Activated naive CD8-positive, alpha-beta T cell treated with anti-CD3 and anti-CD28 coated beads, Interleukin-2, amount 10 ng/mL, durations not matched to agents 7 days and 5 days (primary cell): ENCODE measurements at regions not wholly inside any gene's neighbourhood (a gene's known extent, or its start where the extent isn't known, plus 50 kb on each side); places are given as distances from the start of the nearest gene placed in this dataset.

Experiments used
- ATAC-seq: fragments of 150-1000 bp; cut with Tn5 transposase; one replicate; pipeline ENCODE4 v1.10.0; 2021; ENCODE audit warnings: low read depth, moderate library complexity
- POLR2A ChIA-PET: fragments of 350-600 bp; sonication (Branson Sonifier 250); formaldehyde crosslinking; loops from one replicate; lab custom pipeline; 2021; ENCODE audit warnings: antibody characterized with exemption; lab: Charles Lee
- DNase-seq: peaks from one replicate; pipeline ENCODE4 v3.0.0; 2021
- H3K27ac Mint-ChIP-seq: one replicate; pipeline ENCODE4 v1.8.0; 2022; ENCODE audit warnings: mild to moderate bottlenecking, mixed read lengths
- H3K27me3 Mint-ChIP-seq: one replicate; pipeline ENCODE4 v1.8.0; 2022; ENCODE audit warnings: mild to moderate bottlenecking, moderate library complexity, mixed read lengths
- H3K36me3 Mint-ChIP-seq: one replicate; pipeline ENCODE4 v1.8.0; 2021; ENCODE audit warnings: mild to moderate bottlenecking, mixed read lengths
- H3K4me1 Mint-ChIP-seq: one replicate; pipeline ENCODE4 v1.8.0; 2021; ENCODE audit warnings: mixed read lengths
- H3K4me3 Mint-ChIP-seq: one replicate; pipeline ENCODE4 v1.8.0; 2022; ENCODE audit warnings: mild to moderate bottlenecking, moderate library complexity, mixed read lengths
- H3K9me3 Mint-ChIP-seq: one replicate; pipeline ENCODE4 v1.8.0; 2021; ENCODE audit warnings: mixed read lengths

GRCh38 chr18:54765636-54766375, 62.5 kb upstream of the RAB27B start:
- no peak for ATAC-seq
- H3K27ac Mint-ChIP-seq: no peak overlapping the region
- H3K9me3 Mint-ChIP-seq: no peaks in the 10 kb centered on the region
- H3K4me1 Mint-ChIP-seq: no peaks in the 10 kb centered on the region
- POLR2A ChIA-PET: no interaction called here
- peaks cover 33% of the 10 kb centered on the region for H3K27me3 Mint-ChIP-seq
- no peak overlapping the region for H3K4me3 Mint-ChIP-seq
- no peak for DNase-seq
- H3K36me3 Mint-ChIP-seq: no peaks in the 10 kb centered on the region

DNA sequence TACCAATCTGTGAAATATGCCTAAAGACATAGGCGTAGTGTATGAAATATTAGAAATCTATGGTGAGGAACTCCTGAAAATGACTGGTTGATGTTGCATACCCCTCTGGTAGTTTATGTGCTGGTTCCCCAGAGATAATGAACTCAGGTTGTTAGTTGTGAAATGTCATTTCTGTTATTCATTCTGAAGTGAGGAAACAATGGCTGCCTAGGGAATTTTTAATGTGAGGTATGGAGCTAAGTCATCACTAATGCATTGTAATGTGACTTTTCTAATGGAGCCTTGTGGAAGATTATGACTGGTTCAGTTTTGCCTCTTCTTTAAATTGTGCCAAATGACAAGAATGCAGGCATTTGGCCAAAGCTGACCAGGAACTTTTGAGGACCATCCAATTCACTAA, 61.6 kb upstream of the RAB27B start:
- no peak for ATAC-seq
- Mint-ChIP-seq H3K27me3 (peaks cover 32% of the 10 kb centered on the region), H3K36me3 (no peaks in the 10 kb centered on the region), H3K27ac (no peak overlapping the region), H3K9me3 (no peaks in the 10 kb centered on the region), H3K4me3 (no peak overlapping the region), H3K4me1 (no peaks in the 10 kb centered on the region)
- POLR2A ChIA-PET: no interaction called here
- no peak for DNase-seq

GRCh38 chr18:54767098-54767497, 61.2 kb upstream of the RAB27B start:
- Mint-ChIP-seq H3K4me1 (no peaks in the 10 kb centered on the region), H3K27me3 (peaks cover 29% of the 10 kb centered on the region), H3K9me3 (no peaks in the 10 kb centered on the region), H3K27ac (no peak overlapping the region), H3K36me3 (no peaks in the 10 kb centered on the region), H3K4me3 (no peak overlapping the region)
- DNase-seq (no peak), ATAC-seq (no peak)
- POLR2A ChIA-PET: no interaction called here

DNA sequence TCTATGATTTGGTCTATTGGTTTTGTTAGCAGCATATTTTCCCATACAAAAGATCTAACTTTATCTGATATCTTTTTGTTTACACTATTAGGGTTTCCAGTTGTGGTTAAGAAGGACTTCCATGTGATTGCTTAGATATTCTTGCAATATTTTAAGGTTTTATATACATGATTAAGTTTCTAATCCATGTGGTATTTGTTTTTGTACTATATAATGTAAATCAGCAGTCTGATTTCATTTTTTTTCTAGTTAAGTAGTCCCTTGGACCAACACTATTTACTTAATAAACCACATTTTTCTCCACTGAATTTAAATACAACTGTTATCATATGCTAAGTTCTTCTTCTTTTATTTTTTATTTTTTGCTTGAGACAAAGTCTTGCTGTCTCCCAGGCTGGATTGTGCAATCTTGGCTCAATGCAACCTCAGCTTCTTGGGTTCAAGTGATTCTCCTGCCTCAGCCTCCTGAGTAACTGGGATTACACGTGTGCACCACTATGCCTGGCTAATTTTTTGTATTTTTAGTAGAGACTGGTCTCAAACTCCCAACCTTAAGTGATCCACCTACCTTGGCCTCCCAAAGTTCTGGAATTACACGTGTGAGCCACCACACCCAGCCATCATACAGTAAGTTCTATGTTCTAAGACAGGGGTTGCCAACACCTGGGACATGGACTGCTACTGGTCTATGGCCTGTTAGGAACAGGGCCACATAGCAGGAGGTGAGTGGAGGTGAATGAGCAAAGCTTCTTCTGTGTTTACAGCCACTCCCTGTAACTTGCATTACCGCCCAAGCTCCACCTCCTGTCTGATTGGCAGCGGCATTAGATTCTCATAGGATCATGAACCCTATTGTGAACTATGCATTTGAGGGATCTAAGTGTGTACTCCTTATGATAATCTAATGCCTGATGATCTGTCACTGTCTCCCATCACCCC, 58.5 kb upstream of the RAB27B start:
- ATAC-seq (no peak), DNase-seq (no peak)
- H3K4me3 Mint-ChIP-seq: no peak overlapping the region
- H3K4me1 Mint-ChIP-seq: no peaks in the 10 kb centered on the region
- peaks cover 18% of the 10 kb centered on the region for H3K27me3 Mint-ChIP-seq
- no peaks in the 10 kb centered on the region for H3K9me3 Mint-ChIP-seq
- H3K36me3 Mint-ChIP-seq: no peaks in the 10 kb centered on the region
- POLR2A ChIA-PET: no interaction called here
- no peak overlapping the region for H3K27ac Mint-ChIP-seq

DNA sequence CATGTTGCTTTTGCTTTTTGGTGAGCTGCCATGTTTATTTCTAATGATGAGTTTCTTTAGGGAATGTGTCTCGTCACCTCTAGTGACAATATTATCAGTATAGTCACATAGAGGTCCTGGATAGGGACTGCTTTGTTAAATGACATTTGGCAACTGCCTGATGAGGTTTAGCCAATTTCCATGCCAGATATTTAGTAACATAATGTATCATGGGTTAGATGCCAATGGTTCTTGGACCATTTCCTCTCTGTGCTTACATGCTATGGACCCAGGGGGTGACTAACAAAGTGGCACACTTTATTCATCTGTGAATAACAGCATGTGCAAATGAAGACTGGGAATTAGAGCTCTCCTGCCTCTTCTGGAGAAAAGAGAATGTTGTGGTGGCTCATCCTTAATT, 56.2 kb upstream of the RAB27B start:
- ATAC-seq (no peak), DNase-seq (no peak)
- H3K27ac Mint-ChIP-seq: no peak overlapping the region
- H3K27me3 Mint-ChIP-seq: peaks cover 15% of the 10 kb centered on the region
- H3K36me3 Mint-ChIP-seq: no peaks in the 10 kb centered on the region
- no peak overlapping the region for H3K4me3 Mint-ChIP-seq
- POLR2A ChIA-PET: interaction anchor here (1.2 kb wide), 1 partner anchor 54 kb away, joined by 4 read pairs; no protein-coding TSS in a partner anchor
- no peaks in the 10 kb centered on the region for H3K9me3 Mint-ChIP-seq
- peaks cover 2% of the 10 kb centered on the region for H3K4me1 Mint-ChIP-seq

GRCh38 chr18:54774423-54774822, 53.9 kb upstream of the RAB27B start:
- Mint-ChIP-seq H3K9me3 (no peaks in the 10 kb centered on the region), H3K36me3 (no peaks in the 10 kb centered on the region), H3K27me3 (peaks cover 19% of the 10 kb centered on the region), H3K4me1 (peaks cover 2% of the 10 kb centered on the region), H3K27ac (no peak overlapping the region), H3K4me3 (no peak overlapping the region)
- no peak for DNase-seq
- POLR2A ChIA-PET: no interaction called here
- no peak for ATAC-seq

GRCh38 chr18:54774981-54775665, 53.2 kb upstream of the RAB27B start:
- Mint-ChIP-seq H3K27ac (no peak overlapping the region), H3K27me3 (peaks cover 21% of the 10 kb centered on the region), H3K36me3 (no peaks in the 10 kb centered on the region), H3K4me1 (peaks cover 2% of the 10 kb centered on the region), H3K9me3 (no peaks in the 10 kb centered on the region), H3K4me3 (no peak overlapping the region)
- ATAC-seq (no peak), DNase-seq (no peak)
- POLR2A ChIA-PET: no interaction called here

DNA sequence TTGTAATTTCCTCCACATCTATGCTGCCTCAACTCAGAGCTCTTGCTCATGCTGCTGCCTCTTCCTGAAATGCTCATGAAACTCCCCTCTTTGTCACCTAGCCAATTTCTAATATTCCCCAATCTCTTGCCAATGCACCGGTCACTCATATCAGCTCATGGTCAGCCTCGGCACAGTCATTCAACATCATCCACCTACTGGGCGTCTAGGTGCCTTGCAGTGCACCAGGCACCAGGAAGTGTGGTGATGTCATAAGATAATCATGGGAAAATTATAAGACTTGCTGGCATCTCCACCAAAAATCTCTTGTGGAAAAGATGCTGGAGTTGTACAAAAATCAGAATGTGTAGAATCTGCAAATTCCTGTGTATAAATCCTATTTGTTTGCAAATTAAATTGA, 52.6 kb upstream of the RAB27B start:
- Mint-ChIP-seq H3K4me3 (no peak overlapping the region), H3K9me3 (peaks cover 1% of the 10 kb centered on the region), H3K27me3 (peaks cover 23% of the 10 kb centered on the region), H3K36me3 (no peaks in the 10 kb centered on the region), H3K27ac (no peak overlapping the region), H3K4me1 (peaks cover 2% of the 10 kb centered on the region)
- POLR2A ChIA-PET: no interaction called here
- no peak for DNase-seq
- no peak for ATAC-seq

DNA sequence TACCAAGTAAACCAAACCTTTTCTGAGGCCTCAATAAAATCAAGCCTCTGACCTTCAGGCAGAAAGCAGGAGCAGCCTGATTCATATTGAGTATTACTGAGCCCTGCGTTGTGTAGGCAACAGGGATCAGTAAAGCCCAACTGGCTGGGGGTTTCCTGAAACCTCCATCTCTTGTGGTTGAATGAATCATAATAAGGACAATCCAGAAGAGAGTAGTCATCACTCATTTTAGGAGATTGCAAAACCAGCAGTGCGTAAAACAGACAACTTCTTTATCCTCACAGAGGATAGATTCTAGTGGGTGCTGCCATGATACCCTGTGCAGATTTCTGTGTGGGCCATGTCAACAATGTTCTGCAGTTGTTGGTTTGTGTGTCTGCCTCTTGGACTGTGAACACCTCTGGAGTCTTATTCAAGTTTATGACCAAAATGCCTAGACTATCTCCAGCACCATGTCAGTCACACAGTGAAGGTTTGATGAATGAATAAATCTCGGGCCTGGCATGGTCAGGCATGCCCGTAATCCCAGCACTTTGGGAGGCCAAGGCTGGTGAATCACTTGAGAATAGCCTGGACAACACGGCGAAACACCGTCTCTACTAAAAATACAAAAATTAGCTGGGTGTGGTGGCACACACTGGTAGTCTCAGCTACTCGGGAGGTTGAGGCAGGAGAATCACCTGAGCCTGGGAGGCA, 51.8 kb upstream of the RAB27B start:
- Mint-ChIP-seq H3K27ac (no peak overlapping the region), H3K9me3 (peaks cover 1% of the 10 kb centered on the region), H3K4me1 (peaks cover 2% of the 10 kb centered on the region), H3K36me3 (no peaks in the 10 kb centered on the region), H3K27me3 (peaks cover 23% of the 10 kb centered on the region), H3K4me3 (no peak overlapping the region)
- POLR2A ChIA-PET: no interaction called here
- ATAC-seq (no peak), DNase-seq (no peak)

GRCh38 chr18:54777118-54777791, 51.0 kb upstream of the RAB27B start:
- ATAC-seq (no peak), DNase-seq (no peak)
- H3K9me3 Mint-ChIP-seq: peaks cover 1% of the 10 kb centered on the region
- peaks cover 21% of the 10 kb centered on the region for H3K27me3 Mint-ChIP-seq
- H3K27ac Mint-ChIP-seq: no peak overlapping the region
- H3K4me3 Mint-ChIP-seq: no peak overlapping the region
- H3K36me3 Mint-ChIP-seq: no peaks in the 10 kb centered on the region
- peaks cover 2% of the 10 kb centered on the region for H3K4me1 Mint-ChIP-seq
- POLR2A ChIA-PET: no interaction called here

DNA sequence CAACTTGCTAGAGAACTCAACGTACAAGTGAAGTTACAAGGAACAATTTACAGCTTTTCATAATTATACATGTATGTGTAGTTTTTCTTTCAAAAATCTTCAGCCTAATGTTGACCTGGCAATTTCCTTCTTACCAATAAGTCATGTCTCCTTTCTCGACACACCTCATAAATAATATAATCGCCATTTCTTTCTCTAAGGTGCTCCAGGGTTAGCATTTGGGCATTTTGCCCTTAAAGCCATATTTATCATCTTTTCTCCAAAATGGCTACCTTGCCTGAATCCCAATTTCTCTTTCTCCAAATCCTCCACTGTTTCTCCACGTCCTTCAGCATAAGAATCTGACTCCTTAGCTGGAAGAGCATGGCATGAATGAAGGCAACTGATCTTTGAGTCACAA, 50.3 kb upstream of the RAB27B start:
- POLR2A ChIA-PET: no interaction called here

More for the DNA sequence above, 50.3 kb upstream of the RAB27B start:
- no peak overlapping the region for H3K27ac Mint-ChIP-seq
- no peak overlapping the region for H3K4me3 Mint-ChIP-seq
- H3K9me3 Mint-ChIP-seq: peaks cover 1% of the 10 kb centered on the region
- peaks cover 21% of the 10 kb centered on the region for H3K27me3 Mint-ChIP-seq
- DNase-seq (no peak), ATAC-seq (no peak)
- peaks cover 2% of the 10 kb centered on the region for H3K4me1 Mint-ChIP-seq
- no peaks in the 10 kb centered on the region for H3K36me3 Mint-ChIP-seq
